ENCODE measurements at regions not wholly inside any gene's neighbourhood (a gene's known extent, or its start where the extent isn't known, plus 50 kb on each side); places are given as distances from the start of the nearest gene placed in this dataset.

DNA sequence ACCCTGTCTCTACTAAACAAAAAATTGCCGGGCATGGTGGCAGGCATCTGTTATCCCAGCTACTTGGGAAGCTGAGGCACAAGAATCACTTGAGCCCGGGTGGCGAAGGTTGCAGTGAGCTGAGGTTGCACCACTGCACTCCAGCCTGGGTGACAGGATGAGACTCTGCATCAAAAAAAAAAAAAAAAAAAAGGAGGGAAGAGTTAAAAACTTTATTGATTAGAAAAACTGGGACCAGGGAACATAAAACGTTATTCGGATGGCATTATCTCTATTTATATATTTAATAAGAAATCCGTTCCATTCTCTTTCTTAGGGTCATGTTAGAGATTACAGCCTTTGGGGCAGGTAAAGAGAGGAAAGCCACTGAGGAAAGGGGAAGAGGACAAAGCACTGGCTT is 197.5 kb downstream of the BCR start:
- H3K9ac ChIP-seq (ENCODE audit: low read length): no peak overlapping the region
- TF ChIP-seq EZH2 (optimal IDR thresholded peaks at IDR 0.05; ENCODE audit: low read depth, low read length): no peak
- no peak for TF ChIP-seq EZH2phosphoT487 (IDR thresholded peaks at IDR 0.05; ENCODE audit: low read length)
- TF ChIP-seq, protein P1, sequence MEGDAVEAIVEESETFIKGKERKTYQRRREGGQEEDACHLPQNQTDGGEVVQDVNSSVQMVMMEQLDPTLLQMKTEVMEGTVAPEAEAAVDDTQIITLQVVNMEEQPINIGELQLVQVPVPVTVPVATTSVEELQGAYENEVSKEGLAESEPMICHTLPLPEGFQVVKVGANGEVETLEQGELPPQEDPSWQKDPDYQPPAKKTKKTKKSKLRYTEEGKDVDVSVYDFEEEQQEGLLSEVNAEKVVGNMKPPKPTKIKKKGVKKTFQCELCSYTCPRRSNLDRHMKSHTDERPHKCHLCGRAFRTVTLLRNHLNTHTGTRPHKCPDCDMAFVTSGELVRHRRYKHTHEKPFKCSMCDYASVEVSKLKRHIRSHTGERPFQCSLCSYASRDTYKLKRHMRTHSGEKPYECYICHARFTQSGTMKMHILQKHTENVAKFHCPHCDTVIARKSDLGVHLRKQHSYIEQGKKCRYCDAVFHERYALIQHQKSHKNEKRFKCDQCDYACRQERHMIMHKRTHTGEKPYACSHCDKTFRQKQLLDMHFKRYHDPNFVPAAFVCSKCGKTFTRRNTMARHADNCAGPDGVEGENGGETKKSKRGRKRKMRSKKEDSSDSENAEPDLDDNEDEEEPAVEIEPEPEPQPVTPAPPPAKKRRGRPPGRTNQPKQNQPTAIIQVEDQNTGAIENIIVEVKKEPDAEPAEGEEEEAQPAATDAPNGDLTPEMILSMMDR (IDR thresholded peaks at IDR 0.05; ENCODE audit: low read length): no peak
- no peaks in the 10 kb centered on the region for H4K20me1 ChIP-seq (ENCODE audit: insufficient read depth, low read length)
- H3K27me3 ChIP-seq (replicated peaks; ENCODE audit: insufficient read depth, low read length): peaks cover 14% of the 10 kb centered on the region; the same call in 1 of the 2 replicates
- no peaks in the 10 kb centered on the region for H3K9me3 ChIP-seq (replicated peaks; ENCODE audit: insufficient read depth, low read length)
- H3K4me3 ChIP-seq (ENCODE audit: low read length): no peak overlapping the region
- no peaks in the 10 kb centered on the region for H3K36me3 ChIP-seq (replicated peaks; ENCODE audit: insufficient read depth, low read length)
- DNase-seq: no peak
- no peak overlapping the region for H2AFZ ChIP-seq (ENCODE audit: low read length)
- no peak overlapping the region for H3K4me2 ChIP-seq (ENCODE audit: low read depth, low read length)
- no peaks in the 10 kb centered on the region for H3K79me2 ChIP-seq (ENCODE audit: low read length)
- no peak overlapping the region for H3K27ac ChIP-seq (ENCODE audit: low read length)
- no peaks in the 10 kb centered on the region for H3K4me1 ChIP-seq (ENCODE audit: low read length)
- no peaks in the 10 kb centered on the region for H3F3A ChIP-seq (ENCODE audit: insufficient read depth, low read length)
- no peaks in the 10 kb centered on the region for H3K9me2 ChIP-seq (replicated peaks; ENCODE audit: insufficient read depth, low read length)

DNA sequence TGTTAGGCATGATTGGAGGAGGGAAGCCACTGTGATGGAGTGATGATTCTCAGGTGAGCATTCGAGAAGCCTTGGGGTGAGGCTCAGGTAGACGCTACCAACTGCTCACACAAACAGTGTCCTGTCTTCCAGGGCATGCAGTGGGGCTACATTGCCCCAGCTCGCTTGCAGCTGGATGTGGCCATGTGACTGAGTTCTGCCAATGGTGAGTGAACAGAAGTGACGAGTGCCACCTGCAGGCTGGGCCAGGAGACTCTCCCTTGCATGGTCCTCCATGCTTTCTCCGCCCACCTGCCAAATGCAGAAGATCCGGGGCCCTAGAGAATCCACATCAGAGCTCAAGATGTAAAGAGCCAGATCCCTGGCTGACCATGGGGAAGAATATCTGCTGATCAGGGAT is 195.9 kb downstream of the BCR start:
- Histone ChIP-seq H3K4me2 (ENCODE audit: low read depth, low read length) (no peak overlapping the region), H4K20me1 (ENCODE audit: insufficient read depth, low read length) (no peaks in the 10 kb centered on the region), H3K9me2 (replicated peaks; ENCODE audit: insufficient read depth, low read length) (no peaks in the 10 kb centered on the region), H3K4me3 (ENCODE audit: low read length) (no peak overlapping the region), H3K9me3 (replicated peaks; ENCODE audit: insufficient read depth, low read length) (no peaks in the 10 kb centered on the region), H3K27me3 (replicated peaks; ENCODE audit: insufficient read depth, low read length) (peaks cover 6% of the 10 kb centered on the region; the same call in 1 of the 2 replicates), H3K36me3 (replicated peaks; ENCODE audit: insufficient read depth, low read length) (no peaks in the 10 kb centered on the region), H3K79me2 (ENCODE audit: low read length) (no peaks in the 10 kb centered on the region), H3K27ac (ENCODE audit: low read length) (no peak overlapping the region), H3K9ac (ENCODE audit: low read length) (no peak overlapping the region), H3K4me1 (ENCODE audit: low read length) (no peaks in the 10 kb centered on the region), H3F3A (ENCODE audit: insufficient read depth, low read length) (no peaks in the 10 kb centered on the region), H2AFZ (ENCODE audit: low read length) (0 out of 2 replicates have a peak overlapping the region, but pooled peaks have one; percentile 14)
- peak; percentile 55 for DNase-seq
- TF ChIP-seq, protein P1 (IDR thresholded peaks at IDR 0.05; ENCODE audit: low read length): peak; percentile 64
- TF ChIP-seq EZH2phosphoT487 (IDR thresholded peaks at IDR 0.05; ENCODE audit: low read length): no peak

DNA sequence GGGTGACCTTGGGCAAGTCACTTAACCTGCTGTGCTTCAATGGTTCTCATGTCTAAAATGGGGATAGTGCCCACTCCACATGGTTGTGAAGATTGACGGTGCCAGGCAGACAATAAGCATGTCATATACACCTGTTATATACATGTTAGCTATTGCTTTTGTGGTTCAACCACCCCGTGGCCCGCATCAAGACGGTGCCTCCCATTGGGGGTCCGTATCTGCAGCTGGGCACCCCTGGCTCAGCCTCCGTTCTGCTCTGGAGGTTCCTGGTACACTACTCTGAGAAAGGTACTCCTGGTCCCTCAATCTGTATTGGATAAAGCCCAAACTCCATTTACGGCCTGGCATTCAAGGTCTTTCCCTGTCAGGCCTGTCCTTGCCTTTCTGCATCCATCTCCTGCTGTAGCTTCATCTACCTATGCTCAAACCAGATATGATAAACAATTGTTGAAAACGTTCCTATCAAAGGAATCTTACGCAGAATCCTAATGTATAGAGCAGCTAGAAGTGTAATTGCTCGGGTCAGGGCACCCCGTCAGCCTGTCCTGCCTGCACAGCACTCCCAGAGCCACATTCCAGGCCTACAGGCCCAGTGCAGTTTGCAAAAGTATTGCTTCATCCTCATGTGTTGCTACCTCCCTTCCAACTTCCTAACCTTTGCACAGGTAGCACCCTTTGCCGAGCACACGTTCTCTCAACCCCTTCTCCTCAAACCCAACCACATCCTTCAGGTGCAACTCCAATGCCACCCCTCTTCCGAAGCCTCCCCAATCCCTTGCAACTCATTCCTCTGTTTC is 194.9 kb downstream of the BCR start:
- TF ChIP-seq EZH2phosphoT487 (IDR thresholded peaks at IDR 0.05; ENCODE audit: low read length): no peak
- TF ChIP-seq, protein P1 (IDR thresholded peaks at IDR 0.05; ENCODE audit: low read length): no peak
- no peak for TF ChIP-seq EZH2 (optimal IDR thresholded peaks at IDR 0.05; ENCODE audit: low read depth, low read length)
- H2AFZ ChIP-seq (ENCODE audit: low read length): no peak overlapping the region
- H3K4me3 ChIP-seq (ENCODE audit: low read length): no peak overlapping the region
- no peak overlapping the region for H3K9ac ChIP-seq (ENCODE audit: low read length)
- H3K4me1 ChIP-seq (ENCODE audit: low read length): no peaks in the 10 kb centered on the region
- H3K79me2 ChIP-seq (ENCODE audit: low read length): no peaks in the 10 kb centered on the region
- no peaks in the 10 kb centered on the region for H3F3A ChIP-seq (ENCODE audit: insufficient read depth, low read length)
- H3K9me3 ChIP-seq (replicated peaks; ENCODE audit: insufficient read depth, low read length): no peaks in the 10 kb centered on the region
- no peaks in the 10 kb centered on the region for H4K20me1 ChIP-seq (ENCODE audit: insufficient read depth, low read length)
- no peaks in the 10 kb centered on the region for H3K9me2 ChIP-seq (replicated peaks; ENCODE audit: insufficient read depth, low read length)
- H3K27ac ChIP-seq (ENCODE audit: low read length): no peak overlapping the region
- H3K27me3 ChIP-seq (replicated peaks; ENCODE audit: insufficient read depth, low read length): peaks cover 6% of the 10 kb centered on the region; the same call in 1 of the 2 replicates
- no peak overlapping the region for H3K4me2 ChIP-seq (ENCODE audit: low read depth, low read length)
- DNase-seq: no peak
- no peaks in the 10 kb centered on the region for H3K36me3 ChIP-seq (replicated peaks; ENCODE audit: insufficient read depth, low read length)
